ENCODE measurements at regions not wholly inside any gene's neighbourhood (a gene's known extent, or its start where the extent isn't known, plus 50 kb on each side); places are given as distances from the start of the nearest gene placed in this dataset.

GRCh38 chr1:118272884-118273283 lies 87.9 kb upstream of the SPAG17 start:
- in situ Hi-C loops (cut with HindIII; ENCODE audit: low sequenced_read_pairs), result no loop called here
- DNase-seq (ENCODE audit: low spot score), result no peak

DNA sequence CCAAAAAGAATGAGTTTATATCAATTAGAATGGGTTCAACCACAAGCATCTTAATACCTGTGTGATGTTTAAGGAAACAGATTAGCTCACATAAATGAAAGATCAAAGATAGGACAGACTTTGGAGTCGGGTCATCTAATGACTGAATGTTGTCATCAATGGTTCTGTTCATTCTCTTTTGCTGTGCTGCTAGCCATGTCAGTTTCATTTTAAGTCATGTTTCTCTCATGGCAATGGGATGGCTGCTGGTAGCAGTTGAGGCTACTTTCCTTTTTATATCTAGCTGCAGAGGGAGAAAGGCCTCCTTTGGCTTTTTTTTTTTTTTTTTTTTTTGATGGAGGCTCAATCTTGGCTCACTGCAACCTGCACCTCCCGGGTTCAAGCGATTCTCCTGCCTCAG lies 86.9 kb upstream of the SPAG17 start:
- in situ Hi-C loops (cut with HindIII; ENCODE audit: low sequenced_read_pairs), result no loop called here
- no peak for DNase-seq (ENCODE audit: low spot score)

- in situ Hi-C loops (cut with HindIII; ENCODE audit: low sequenced_read_pairs), result no loop called here
Measured at GRCh38 chr1:118269598-118269997, 84.6 kb upstream of the SPAG17 start.

DNA sequence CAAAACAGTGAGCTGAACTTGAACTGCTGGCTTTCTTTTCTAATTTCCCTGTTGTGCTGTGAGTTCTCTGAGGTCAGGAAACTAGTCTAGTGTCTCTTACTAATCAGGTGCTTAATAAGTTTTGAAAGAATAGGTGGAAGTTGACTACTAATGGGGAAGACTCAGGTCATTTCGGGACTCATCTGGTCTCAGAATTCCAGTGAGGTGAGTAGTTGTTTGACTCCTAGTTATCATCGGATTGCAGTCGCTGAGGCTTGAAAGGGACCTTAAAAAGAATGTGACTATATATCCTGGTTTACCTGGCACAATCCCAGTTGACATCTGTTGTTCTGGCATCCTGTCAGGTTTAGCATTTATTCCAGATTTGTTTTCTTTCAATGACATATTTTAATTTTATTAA lies 81.4 kb upstream of the SPAG17 start:
- no peak for DNase-seq (ENCODE audit: low spot score)
- in situ Hi-C loops (cut with HindIII; ENCODE audit: low sequenced_read_pairs), result no loop called here

More at GRCh38 chr1:118269598-118269997, 84.6 kb upstream of the SPAG17 start:
- DNase-seq (ENCODE audit: low spot score), result no peak

DNA sequence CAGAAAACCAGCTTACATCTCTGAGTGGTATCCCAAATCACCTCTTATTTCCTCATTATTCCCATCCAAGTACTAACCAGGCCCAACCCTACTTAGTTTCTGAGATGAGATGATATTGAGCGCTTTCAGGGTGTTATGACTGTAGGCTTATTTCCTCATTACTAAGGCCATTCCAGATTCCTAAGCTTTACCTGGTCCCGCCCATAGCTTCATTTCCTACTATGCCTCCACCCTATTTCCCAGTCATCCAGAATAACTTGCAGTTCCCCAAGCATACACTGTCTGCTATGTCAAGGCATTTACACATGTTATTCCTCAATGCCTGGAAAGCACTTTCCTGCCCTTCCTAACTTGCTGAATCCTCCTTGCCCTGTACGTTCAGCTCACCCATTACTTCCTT lies 79.3 kb upstream of the SPAG17 start:
- in situ Hi-C loops (cut with HindIII; ENCODE audit: low sequenced_read_pairs), result no loop called here
- no peak for DNase-seq (ENCODE audit: low spot score)

- in situ Hi-C loops (cut with HindIII; ENCODE audit: low sequenced_read_pairs), result no loop called here
- DNase-seq (ENCODE audit: low spot score), result no peak
Measured at GRCh38 chr1:118262865-118263264, 77.8 kb upstream of the SPAG17 start.

- in situ Hi-C loops (cut with HindIII; ENCODE audit: low sequenced_read_pairs), result no loop called here
- no peak for DNase-seq (ENCODE audit: low spot score)
Measured at GRCh38 chr1:118258975-118259374, 73.9 kb upstream of the SPAG17 start.

- in situ Hi-C loops (cut with HindIII; ENCODE audit: low sequenced_read_pairs), result no loop called here
Measured at GRCh38 chr1:118257946-118258345, 72.9 kb upstream of the SPAG17 start.

DNA sequence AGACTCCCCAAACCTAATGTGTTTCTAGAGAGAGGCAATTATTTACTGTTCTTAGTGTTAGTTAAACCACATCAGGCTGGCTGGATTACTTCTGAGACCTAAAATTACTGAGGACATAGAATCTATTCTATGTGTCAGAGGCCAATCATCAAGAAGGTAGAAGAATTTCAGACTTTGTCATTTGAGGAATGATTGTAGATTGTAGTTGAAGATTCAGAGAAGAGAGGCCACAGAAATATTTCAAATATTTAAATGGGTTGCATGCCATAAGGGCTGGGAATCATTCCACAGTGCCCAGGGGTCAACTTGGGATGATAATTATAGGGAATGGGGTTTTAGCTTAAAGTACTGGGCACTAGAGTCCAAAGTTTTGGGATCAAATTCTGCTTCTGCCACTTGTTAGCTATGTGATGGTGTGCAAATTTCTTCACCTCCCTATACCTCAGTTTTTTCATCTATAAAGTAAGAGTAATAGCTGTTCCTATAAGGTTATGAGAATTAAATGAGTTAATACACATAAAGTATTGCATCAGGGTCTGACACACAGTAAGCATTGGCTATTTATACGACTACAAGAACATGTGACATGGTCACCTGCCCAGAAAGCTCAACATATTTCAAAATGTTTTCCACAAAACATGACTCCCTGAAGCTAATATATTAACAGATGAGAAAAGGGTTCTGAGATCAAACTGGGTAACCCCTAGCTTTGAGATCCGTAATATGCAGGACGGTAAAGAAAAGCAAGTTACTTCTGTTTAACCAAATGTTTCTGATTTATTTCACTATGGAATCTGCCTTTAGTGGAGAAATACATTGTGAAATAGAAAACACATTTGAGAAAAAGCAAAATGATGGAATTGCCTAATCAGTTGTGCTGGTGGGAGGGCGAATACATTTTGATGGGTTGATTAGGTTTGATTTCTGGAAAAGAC lies 69.7 kb upstream of the SPAG17 start:
- in situ Hi-C loops (cut with HindIII; ENCODE audit: low sequenced_read_pairs), result no loop called here
- no peak for DNase-seq (ENCODE audit: low spot score)

More at GRCh38 chr1:118257946-118258345, 72.9 kb upstream of the SPAG17 start:
- no peak for DNase-seq (ENCODE audit: low spot score)

- in situ Hi-C loops (cut with HindIII; ENCODE audit: low sequenced_read_pairs), result no loop called here
- DNase-seq (ENCODE audit: low spot score), result no peak
Measured at GRCh38 chr1:118254001-118254400, 69.0 kb upstream of the SPAG17 start.

DNA sequence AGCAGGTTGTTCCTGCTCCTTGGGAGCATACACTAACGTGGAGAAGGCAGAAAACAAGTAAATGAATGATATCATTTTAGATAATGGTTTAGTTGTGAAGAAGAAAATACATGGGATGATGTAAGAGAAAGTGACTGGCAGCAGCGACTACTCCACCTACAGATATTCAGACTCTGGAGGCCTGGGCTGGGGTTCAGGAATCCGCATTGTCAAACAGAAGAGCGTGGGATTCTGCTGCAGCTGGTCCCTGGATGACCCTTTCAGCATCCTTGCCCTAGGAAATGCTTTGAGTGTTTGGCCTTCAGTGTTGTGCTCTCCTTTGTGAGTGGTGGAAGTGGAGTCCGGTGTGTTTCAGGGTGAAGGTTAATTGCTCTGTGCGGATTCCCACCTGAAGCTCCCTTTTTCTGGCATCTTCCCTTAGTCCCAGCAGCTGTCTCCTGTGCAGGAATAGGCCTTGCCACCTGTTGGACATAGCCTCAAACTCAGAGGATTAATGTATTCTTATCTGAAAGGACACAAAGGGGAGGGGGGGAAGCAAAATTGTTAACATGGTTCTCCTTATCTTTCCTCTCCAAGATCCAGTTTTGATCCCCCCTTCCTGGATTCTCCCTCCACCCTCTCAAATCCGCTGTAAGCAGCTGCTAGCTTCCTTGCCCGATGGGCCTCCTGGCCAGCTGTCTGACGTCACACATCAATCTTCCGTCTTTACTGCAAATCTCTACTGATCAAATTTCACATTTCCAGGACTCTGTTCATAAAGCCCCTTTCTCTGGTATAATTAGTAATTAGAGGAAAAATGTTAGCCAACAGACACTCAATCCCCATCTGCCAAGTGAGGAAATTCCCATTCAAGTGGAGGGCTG lies 68.3 kb upstream of the SPAG17 start:
- in situ Hi-C loops (cut with HindIII; ENCODE audit: low sequenced_read_pairs), result no loop called here
- DNase-seq (ENCODE audit: low spot score), result no peak

DNA sequence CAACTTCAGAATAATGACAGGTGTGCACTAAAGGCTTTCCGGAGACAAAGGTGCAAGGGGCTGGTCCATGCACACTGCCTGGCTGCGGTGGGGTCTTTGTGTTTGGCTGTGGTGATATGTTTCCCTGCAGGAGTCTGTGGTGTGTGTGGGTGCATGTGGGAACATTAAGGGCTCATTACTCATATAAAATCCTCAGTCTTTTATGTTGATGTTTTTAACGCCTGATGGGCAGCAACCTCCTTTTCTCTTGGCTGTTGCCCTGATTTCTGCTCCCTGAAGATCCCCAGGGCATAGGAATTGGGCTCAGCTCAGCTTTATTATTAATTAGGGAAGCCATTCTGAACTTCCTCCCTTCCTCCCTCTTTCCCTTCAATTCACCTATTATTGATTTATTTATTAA lies 67.6 kb upstream of the SPAG17 start:
- in situ Hi-C loops (cut with HindIII; ENCODE audit: low sequenced_read_pairs), result no loop called here
- DNase-seq (ENCODE audit: low spot score), result no peak

DNA sequence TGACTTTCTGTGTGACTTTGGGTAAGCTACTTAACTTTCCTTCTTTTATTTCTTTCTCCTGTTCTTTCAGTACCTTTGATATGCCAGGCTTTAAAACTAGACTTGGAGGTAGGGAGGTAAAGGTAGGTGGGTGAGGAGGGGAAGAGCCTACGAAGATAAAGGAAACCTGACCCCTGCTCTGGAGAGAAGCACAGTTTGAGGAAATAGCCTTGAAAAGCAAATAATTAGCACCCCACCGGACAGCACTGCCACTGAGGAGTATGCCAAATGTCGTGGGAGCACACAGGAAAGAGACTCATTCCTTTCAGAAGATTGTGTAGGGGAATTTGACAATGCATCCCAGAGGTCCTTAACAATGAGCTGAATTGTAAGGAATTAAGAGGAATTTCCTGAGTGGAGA lies 65.2 kb upstream of the SPAG17 start:
- no peak for DNase-seq (ENCODE audit: low spot score)
- in situ Hi-C loops (cut with HindIII; ENCODE audit: low sequenced_read_pairs), result no loop called here

DNA sequence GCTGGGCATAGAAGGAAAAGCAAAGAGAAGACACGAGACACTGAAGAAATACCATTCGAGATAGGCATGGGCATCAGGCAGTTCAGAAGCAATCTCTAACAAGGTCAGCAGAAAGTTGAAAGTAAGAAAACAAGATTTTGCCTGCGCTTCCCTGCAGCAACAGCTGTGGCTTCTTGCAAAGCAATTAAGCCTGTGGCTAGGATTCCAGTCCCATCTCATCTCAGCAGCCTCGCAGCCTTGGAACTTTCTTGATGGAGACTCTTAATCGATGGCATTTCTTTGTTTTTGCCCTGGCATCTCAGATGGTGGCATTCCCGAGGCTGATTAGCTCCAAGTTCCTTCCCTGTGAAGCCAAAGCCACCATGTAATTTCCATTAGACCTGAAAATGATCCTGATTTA lies 64.6 kb upstream of the SPAG17 start:
- in situ Hi-C loops (cut with HindIII; ENCODE audit: low sequenced_read_pairs), result no loop called here
- no peak for DNase-seq (ENCODE audit: low spot score)

GRCh38 chr1:118247593-118247992 lies 62.6 kb upstream of the SPAG17 start:
- in situ Hi-C loops (cut with HindIII; ENCODE audit: low sequenced_read_pairs), result no loop called here
- peak; percentile 6 for DNase-seq (ENCODE audit: low spot score)

DNA sequence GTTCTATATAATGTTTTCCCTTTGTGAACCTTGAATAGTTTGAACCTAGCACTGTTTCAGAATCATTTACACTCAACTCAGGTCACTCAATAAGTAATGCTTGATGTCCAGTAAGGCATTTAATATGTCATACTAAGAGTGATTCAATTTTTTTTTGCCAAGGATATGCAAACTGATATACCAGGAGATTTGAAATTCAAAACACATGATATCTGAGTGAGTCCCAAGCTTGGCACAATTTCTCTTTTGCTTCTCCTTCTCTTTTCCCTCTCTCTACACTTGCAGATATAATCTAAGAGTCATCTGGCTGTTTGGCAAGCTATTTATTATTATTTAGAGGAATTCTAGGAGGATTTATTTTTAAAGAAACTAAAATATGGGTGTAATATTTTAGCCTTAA lies 61.6 kb upstream of the SPAG17 start:
- in situ Hi-C loops (cut with HindIII; ENCODE audit: low sequenced_read_pairs), result no loop called here
- DNase-seq (ENCODE audit: low spot score), result no peak

GRCh38 chr1:118244194-118244593 lies 59.2 kb upstream of the SPAG17 start:
- DNase-seq (ENCODE audit: low spot score), result no peak
- in situ Hi-C loops (cut with HindIII; ENCODE audit: low sequenced_read_pairs), result no loop called here

DNA sequence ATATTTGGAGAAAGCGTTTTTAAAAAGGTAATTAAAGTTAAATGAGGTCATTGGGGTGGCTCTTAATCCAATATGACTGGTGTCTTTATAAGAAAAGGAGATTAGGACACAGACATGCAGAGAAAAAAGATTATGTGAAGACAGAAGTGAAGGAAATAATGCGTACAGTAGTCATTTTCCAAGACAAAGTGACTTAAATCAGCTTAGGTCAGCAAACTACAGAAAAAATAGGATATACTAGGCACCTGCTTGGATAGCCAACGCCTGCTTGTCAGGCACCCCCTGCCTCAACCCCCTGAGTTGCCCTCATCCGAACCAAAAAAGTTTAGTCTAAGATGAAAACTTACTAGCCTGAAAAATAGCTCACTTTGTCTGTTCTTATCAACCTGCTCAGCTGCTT lies 58.2 kb upstream of the SPAG17 start:
- in situ Hi-C loops (cut with HindIII; ENCODE audit: low sequenced_read_pairs), result no loop called here
- DNase-seq (ENCODE audit: low spot score), result no peak
